ENCODE measurements at regions not wholly inside any gene's neighbourhood (a gene's known extent, or its start where the extent isn't known, plus 50 kb on each side); places are given as distances from the start of the nearest gene placed in this dataset.

DNA sequence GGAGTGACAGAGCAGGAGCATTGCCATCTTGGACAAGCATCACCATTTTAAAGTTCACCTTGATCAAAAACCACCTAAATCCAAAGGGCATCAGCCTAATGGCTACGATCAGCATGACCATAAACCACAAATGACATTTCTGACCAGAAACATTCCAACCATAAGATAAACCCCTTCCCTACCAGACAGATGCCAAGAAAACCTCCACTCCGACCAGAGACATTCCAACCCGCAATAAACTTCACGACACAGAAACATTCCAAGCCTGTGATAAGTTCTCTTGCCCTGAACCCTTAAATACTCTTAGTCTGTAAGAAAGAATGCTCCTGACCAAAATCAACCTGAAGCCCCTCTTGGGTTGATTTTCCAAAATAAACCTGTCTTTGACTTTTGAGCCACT is 606.9 kb downstream of the POM121L12 start:
- no peak overlapping the region for H3K9ac ChIP-seq (ENCODE audit: low read length)
- no peak overlapping the region for H3K27ac ChIP-seq (ENCODE audit: low read length)
- TF ChIP-seq CTCF (IDR thresholded peaks at IDR 0.05; ENCODE audit: low read depth, low read length) (no peak), EZH2phosphoT487 (IDR thresholded peaks at IDR 0.05; ENCODE audit: low read depth) (no peak)
- no peaks in the 10 kb centered on the region for H3K9me3 ChIP-seq (ENCODE audit: insufficient read depth, low read length)
- no peaks in the 10 kb centered on the region for H3K79me2 ChIP-seq (ENCODE audit: low read length)
- H3K27me3 ChIP-seq (ENCODE audit: low read depth, low read length) = no peaks in the 10 kb centered on the region
- H3K36me3 ChIP-seq (replicated peaks; ENCODE audit: low read depth, low read length) = no peaks in the 10 kb centered on the region
- no peaks in the 10 kb centered on the region for H3K4me1 ChIP-seq (ENCODE audit: low read length)
- H3K4me3 ChIP-seq (ENCODE audit: low read length) = no peak overlapping the region
- no peaks in the 10 kb centered on the region for H4K20me1 ChIP-seq (ENCODE audit: insufficient read depth, low read length)
- H2AFZ ChIP-seq (ENCODE audit: low read depth, low read length) = no peak overlapping the region
- no peak overlapping the region for H3K4me2 ChIP-seq (ENCODE audit: low read length)

- Histone ChIP-seq H3K79me2 (ENCODE audit: low read length) (no peaks in the 10 kb centered on the region), H3K9ac (ENCODE audit: low read length) (no peak overlapping the region), H3K9me3 (ENCODE audit: insufficient read depth, low read length) (no peaks in the 10 kb centered on the region), H3K4me3 (ENCODE audit: low read length) (no peak overlapping the region), H4K20me1 (ENCODE audit: insufficient read depth, low read length) (no peaks in the 10 kb centered on the region), H3K36me3 (replicated peaks; ENCODE audit: low read depth, low read length) (no peaks in the 10 kb centered on the region), H3K4me1 (ENCODE audit: low read length) (no peaks in the 10 kb centered on the region), H3K27ac (ENCODE audit: low read length) (no peak overlapping the region), H2AFZ (ENCODE audit: low read depth, low read length) (no peak overlapping the region), H3K27me3 (ENCODE audit: low read depth, low read length) (no peaks in the 10 kb centered on the region), H3K4me2 (ENCODE audit: low read length) (no peak overlapping the region)
- TF ChIP-seq CTCF (IDR thresholded peaks at IDR 0.05; ENCODE audit: low read depth, low read length) (no peak), EZH2phosphoT487 (IDR thresholded peaks at IDR 0.05; ENCODE audit: low read depth) (no peak)
These were observed 607.4 kb downstream of the POM121L12 start for GRCh38 chr7:53642866-53643265.

GRCh38 chr7:53656881-53657280 is 621.4 kb downstream of the POM121L12 start:
- Histone ChIP-seq H3K27me3 (ENCODE audit: low read depth, low read length) (no peaks in the 10 kb centered on the region), H3K36me3 (replicated peaks; ENCODE audit: low read depth, low read length) (no peaks in the 10 kb centered on the region), H3K27ac (ENCODE audit: low read length) (no peak overlapping the region), H4K20me1 (ENCODE audit: insufficient read depth, low read length) (no peaks in the 10 kb centered on the region), H3K9ac (ENCODE audit: low read length) (no peak overlapping the region), H3K79me2 (ENCODE audit: low read length) (no peaks in the 10 kb centered on the region), H2AFZ (ENCODE audit: low read depth, low read length) (no peak overlapping the region), H3K9me3 (ENCODE audit: insufficient read depth, low read length) (no peaks in the 10 kb centered on the region), H3K4me2 (ENCODE audit: low read length) (no peak overlapping the region), H3K4me3 (ENCODE audit: low read length) (no peak overlapping the region), H3K4me1 (ENCODE audit: low read length) (no peaks in the 10 kb centered on the region)
- TF ChIP-seq CTCF (IDR thresholded peaks at IDR 0.05; ENCODE audit: low read depth, low read length) (no peak), EZH2phosphoT487 (IDR thresholded peaks at IDR 0.05; ENCODE audit: low read depth) (no peak)

DNA sequence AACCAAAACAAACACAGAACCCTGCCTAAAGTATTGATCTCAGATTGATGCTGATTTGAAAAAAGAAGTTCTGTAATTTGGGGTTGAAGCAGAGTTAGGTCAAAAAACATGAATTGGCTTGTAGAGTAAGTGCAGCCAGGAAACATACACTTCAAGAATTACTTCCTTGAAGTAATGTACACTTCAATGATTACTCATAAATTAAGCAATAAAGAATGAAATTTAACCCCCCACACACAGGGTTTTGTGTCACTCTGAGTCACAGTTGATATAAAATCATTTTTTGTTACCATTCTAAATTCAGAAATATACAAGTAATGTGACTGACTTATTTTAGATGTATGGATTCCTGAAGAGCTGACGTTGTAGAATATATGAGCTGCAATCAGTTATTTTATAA is 622.2 kb downstream of the POM121L12 start:
- Histone ChIP-seq H3K4me2 (ENCODE audit: low read length) (no peak overlapping the region), H3K27me3 (ENCODE audit: low read depth, low read length) (no peaks in the 10 kb centered on the region), H3K27ac (ENCODE audit: low read length) (no peak overlapping the region), H3K9ac (ENCODE audit: low read length) (no peak overlapping the region), H4K20me1 (ENCODE audit: insufficient read depth, low read length) (no peaks in the 10 kb centered on the region), H3K9me3 (ENCODE audit: insufficient read depth, low read length) (no peaks in the 10 kb centered on the region), H3K4me3 (ENCODE audit: low read length) (no peak overlapping the region), H3K79me2 (ENCODE audit: low read length) (no peaks in the 10 kb centered on the region), H2AFZ (ENCODE audit: low read depth, low read length) (no peak overlapping the region), H3K36me3 (replicated peaks; ENCODE audit: low read depth, low read length) (no peaks in the 10 kb centered on the region), H3K4me1 (ENCODE audit: low read length) (no peaks in the 10 kb centered on the region)
- no peak for TF ChIP-seq CTCF (IDR thresholded peaks at IDR 0.05; ENCODE audit: low read depth, low read length)

Measured in OCI-LY3 (cell line).